Mesothelial cell of epicardium (in vitro differentiated cells): ENCODE measurements at regions not wholly inside any gene's neighbourhood (a gene's known extent, or its start where the extent isn't known, plus 50 kb on each side); places are given as distances from the start of the nearest gene placed in this dataset.

Experiments used
- DNase-seq, 2 experiments: peaks; one replicate each; pipeline ENCODE4 v3.0.0; 2021; ENCODE audit warnings: low spot score in 2 of 2; ENCODE audit not compliant: unreplicated experiment in 2 of 2
- H3K27ac Mint-ChIP-seq: 2 replicates; pipeline ENCODE4 v1.8.0; 2021; ENCODE audit warnings: mixed read lengths
- H3K27me3 Mint-ChIP-seq: 2 replicates; pipeline ENCODE4 v1.8.0; 2021; ENCODE audit warnings: low read depth, mixed read lengths
- H3K36me3 Mint-ChIP-seq: 2 replicates; pipeline ENCODE4 v1.8.0; 2021; ENCODE audit warnings: mixed read lengths
- H3K4me1 Mint-ChIP-seq: 2 replicates; pipeline ENCODE4 v1.8.0; 2021; ENCODE audit warnings: mixed read lengths
- H3K4me3 Mint-ChIP-seq: 2 replicates; pipeline ENCODE4 v1.8.0; 2021; ENCODE audit warnings: mild to moderate bottlenecking, moderate library complexity, mixed read lengths
- H3K9me3 Mint-ChIP-seq: 2 replicates; pipeline ENCODE4 v1.8.0; 2021; ENCODE audit warnings: mixed read lengths
- TF ChIP-seq, protein P1 (sequence below): fragments of 200-600 bp; sonication (generic); IDR thresholded peaks from one replicate; pipeline ENCODE4 v1.5.0; 2021; ENCODE audit warnings: antibody characterized with exemption; ENCODE audit not compliant: unreplicated experiment

GRCh38 chr4:38189445-38189844, 229.2 kb downstream of the PTTG2 start:
- H3K4me1 Mint-ChIP-seq: peaks cover 19% of the 10 kb centered on the region
- H3K36me3 Mint-ChIP-seq: no peaks in the 10 kb centered on the region
- H3K9me3 Mint-ChIP-seq: peaks cover 4% of the 10 kb centered on the region
- TF ChIP-seq, protein P1, sequence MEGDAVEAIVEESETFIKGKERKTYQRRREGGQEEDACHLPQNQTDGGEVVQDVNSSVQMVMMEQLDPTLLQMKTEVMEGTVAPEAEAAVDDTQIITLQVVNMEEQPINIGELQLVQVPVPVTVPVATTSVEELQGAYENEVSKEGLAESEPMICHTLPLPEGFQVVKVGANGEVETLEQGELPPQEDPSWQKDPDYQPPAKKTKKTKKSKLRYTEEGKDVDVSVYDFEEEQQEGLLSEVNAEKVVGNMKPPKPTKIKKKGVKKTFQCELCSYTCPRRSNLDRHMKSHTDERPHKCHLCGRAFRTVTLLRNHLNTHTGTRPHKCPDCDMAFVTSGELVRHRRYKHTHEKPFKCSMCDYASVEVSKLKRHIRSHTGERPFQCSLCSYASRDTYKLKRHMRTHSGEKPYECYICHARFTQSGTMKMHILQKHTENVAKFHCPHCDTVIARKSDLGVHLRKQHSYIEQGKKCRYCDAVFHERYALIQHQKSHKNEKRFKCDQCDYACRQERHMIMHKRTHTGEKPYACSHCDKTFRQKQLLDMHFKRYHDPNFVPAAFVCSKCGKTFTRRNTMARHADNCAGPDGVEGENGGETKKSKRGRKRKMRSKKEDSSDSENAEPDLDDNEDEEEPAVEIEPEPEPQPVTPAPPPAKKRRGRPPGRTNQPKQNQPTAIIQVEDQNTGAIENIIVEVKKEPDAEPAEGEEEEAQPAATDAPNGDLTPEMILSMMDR: no peak
- H3K27ac Mint-ChIP-seq: no peak overlapping the region
- H3K4me3 Mint-ChIP-seq: no peak overlapping the region
- DNase-seq: no peak
- H3K27me3 Mint-ChIP-seq: peaks cover 3% of the 10 kb centered on the region

DNA sequence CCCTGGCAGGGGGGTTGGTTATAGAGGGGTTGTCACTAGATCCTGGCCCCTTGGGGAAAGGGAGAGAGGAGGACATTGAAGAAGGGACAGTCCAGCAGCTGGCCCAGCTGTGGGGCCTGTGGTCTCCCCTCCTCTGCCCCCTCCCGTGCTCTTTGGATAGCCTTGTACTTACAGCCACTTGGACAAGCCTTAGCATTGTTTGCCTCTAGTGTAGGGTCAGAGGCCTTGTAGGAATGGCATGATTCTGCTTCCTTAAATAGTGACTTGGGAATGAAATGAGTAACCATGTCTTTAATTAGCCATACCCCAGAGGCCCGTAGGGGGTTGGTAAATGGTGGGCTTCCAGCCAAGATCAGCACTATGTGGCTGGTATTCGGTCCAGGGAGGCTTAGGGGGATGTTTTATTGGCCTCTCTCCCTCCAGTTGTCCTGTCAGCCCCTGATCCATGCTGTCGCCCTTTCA, 230.6 kb downstream of the PTTG2 start:
- Mint-ChIP-seq H3K27ac (peak overlapping the region; percentile 27), H3K4me3 (no peak overlapping the region), H3K4me1 (peaks cover 19% of the 10 kb centered on the region), H3K27me3 (peaks cover 3% of the 10 kb centered on the region), H3K9me3 (peaks cover 9% of the 10 kb centered on the region), H3K36me3 (no peaks in the 10 kb centered on the region)
- TF ChIP-seq, protein P1: no peak
- no peak for DNase-seq

DNA sequence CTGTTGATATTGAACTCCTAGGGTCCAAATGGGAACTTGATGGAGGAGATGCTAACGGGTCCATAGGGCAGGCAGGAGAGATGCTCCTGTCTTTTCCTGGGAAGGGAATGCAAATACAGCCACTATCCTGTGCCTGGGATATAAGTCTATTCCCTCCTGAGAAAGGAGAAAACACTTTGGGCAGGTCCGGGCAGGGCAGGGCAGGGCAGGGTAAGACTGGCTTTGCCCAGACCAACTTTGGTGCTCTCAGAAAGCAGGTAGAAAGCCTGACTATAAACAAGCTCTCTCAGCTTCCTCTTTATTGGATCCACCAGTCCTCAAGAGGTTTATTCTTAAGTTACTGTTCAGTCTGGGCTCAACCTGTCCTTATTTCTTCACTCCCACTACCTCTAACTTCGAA, 232.3 kb downstream of the PTTG2 start:
- H3K27me3 Mint-ChIP-seq: peaks cover 3% of the 10 kb centered on the region
- no peak overlapping the region for H3K27ac Mint-ChIP-seq
- peaks cover 13% of the 10 kb centered on the region for H3K9me3 Mint-ChIP-seq
- H3K36me3 Mint-ChIP-seq: no peaks in the 10 kb centered on the region
- H3K4me3 Mint-ChIP-seq: no peak overlapping the region
- peaks cover 19% of the 10 kb centered on the region for H3K4me1 Mint-ChIP-seq
- TF ChIP-seq, protein P1: no peak
- DNase-seq: no peak

DNA sequence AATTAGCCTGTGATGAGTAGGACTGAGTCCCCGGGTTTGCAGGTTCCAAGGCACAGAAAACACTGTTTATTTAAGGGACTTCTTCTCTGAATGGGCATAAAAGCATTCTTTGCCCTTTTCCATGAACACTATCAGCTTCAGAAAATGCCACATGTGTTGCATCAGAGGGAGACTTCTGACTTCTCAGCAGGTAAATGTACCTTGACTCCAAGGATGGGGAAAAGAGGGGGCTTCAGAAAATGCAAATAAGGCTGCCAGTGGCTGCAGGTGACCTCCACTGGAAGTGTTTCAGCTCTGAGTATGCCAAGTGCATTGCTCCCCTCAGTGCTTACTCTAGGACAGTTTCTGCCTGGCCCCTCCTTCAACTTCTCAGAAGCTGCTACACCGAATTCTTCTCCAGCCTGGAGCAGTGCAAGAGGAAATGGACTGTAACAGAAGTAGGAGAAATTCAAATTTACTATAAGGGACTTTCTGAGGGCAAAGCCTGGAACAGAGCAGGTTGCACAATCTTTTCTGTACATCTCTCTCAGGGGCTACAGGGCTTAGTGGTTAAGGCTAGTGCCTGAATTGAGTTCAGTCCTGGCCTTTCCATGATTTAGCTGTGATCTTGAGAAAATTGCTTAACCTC, 233.2 kb downstream of the PTTG2 start:
- H3K9me3 Mint-ChIP-seq: peaks cover 9% of the 10 kb centered on the region
- peaks cover 3% of the 10 kb centered on the region for H3K27me3 Mint-ChIP-seq
- peaks cover 19% of the 10 kb centered on the region for H3K4me1 Mint-ChIP-seq
- TF ChIP-seq, protein P1: no peak
- H3K27ac Mint-ChIP-seq: no peak overlapping the region
- no peak for DNase-seq
- H3K36me3 Mint-ChIP-seq: no peaks in the 10 kb centered on the region
- no peak overlapping the region for H3K4me3 Mint-ChIP-seq

DNA sequence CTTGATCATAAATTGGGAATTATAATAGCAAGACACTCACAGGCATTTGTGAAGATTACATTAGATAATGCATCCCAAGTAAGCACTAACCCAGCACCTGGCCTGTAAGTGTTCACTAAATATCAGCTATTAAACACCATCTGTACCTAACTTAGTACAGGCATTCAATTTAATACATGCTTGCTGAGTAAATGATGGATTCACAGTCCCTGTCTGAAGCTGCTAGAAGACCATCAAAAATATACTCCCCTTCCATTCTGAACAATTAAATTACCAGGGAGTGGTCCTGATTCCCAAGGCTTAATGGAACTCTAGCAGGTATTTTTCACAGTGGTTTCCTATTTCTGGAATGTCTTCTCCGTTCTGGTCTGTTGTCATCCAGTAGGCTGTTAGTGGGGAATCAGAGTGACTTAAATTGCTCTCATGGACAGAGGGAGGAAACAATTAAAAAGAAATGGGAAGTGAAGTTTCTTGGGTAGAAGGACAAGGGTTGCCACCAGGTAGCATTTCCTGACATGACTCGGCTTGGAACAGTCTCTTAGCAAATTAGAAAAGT, 233.9 kb downstream of the PTTG2 start:
- H3K27ac Mint-ChIP-seq: no peak overlapping the region
- no peak for DNase-seq
- peaks cover 3% of the 10 kb centered on the region for H3K27me3 Mint-ChIP-seq
- TF ChIP-seq, protein P1: no peak
- H3K4me1 Mint-ChIP-seq: peaks cover 19% of the 10 kb centered on the region
- no peak overlapping the region for H3K4me3 Mint-ChIP-seq
- peaks cover 9% of the 10 kb centered on the region for H3K9me3 Mint-ChIP-seq
- H3K36me3 Mint-ChIP-seq: no peaks in the 10 kb centered on the region
